Stimulated activated CD8-positive, alpha-beta memory T cell treated with anti-CD3 and anti-CD28 coated beads, Interleukin-4, amount 100 ng/mL, for 4 hours (primary cell): ENCODE measurements at regions not wholly inside any gene's neighbourhood (a gene's known extent, or its start where the extent isn't known, plus 50 kb on each side); places are given as distances from the start of the nearest gene placed in this dataset.

Experiments used
- DNase-seq, 2 donors: peaks; one replicate each; pipeline ENCODE4 v3.0.0-alpha.2; 2020; ENCODE audit warnings: low read depth in 2 of 2, low spot score in 1 of 2

DNA sequence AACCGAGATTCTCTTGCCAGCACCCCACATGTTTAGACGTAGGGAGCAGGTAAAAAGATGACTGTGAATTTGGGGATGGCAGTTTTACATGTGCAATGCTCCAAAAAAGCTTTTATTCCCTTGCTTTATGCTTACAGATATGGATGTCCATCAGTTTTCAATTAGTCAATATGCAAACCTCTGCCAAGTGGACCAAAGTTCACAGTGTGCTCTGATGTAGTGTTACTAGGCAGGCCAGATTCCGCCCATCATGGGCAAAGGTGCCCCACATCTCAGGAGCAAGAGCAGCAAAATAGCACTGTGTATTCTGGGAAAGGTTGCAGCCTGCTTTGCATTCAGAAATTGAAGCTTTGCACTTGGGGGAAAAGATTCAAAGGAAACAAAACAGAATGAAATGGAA lies 329.7 kb upstream of the ZEB2 start:
- DNase-seq = no peak

GRCh38 chr2:144848423-144848822 lies 328.5 kb upstream of the ZEB2 start:
- DNase-seq = no peak

- no peak for DNase-seq
These were observed 327.6 kb upstream of the ZEB2 start for GRCh38 chr2:144847347-144848080.

GRCh38 chr2:144836635-144837350 lies 316.9 kb upstream of the ZEB2 start:
- DNase-seq = no peak

- no peak for DNase-seq
These were observed 315.9 kb upstream of the ZEB2 start for GRCh38 chr2:144835634-144836350.

- DNase-seq = no peak
These were observed 315.2 kb upstream of the ZEB2 start for GRCh38 chr2:144834998-144835633.

- no peak for DNase-seq
These were observed 314.4 kb upstream of the ZEB2 start for GRCh38 chr2:144834363-144834762.

DNA sequence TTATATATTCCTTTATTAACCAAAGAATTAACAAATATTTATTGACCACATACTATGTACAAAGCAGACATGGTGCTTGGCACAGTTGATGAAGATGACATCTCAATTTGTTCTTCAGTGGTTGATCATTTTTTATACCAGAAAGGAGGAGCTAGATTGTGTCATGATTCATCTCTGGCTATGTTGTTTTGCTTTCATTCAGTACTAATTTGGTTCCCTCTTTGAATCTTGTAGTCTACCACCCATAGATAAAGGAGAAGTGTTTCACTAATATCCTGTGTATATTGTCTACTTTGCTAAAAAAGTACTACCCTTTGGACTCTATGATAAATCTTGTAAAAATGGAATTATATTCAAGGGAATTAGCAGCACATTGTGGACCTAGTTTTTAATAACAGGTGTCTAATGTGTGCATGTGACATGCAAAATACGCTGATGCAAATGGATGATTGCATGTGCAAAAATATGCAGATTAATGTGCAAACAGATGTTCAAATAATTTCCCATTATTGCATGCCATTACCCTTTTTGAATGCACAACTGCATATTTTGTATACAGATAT lies 313.2 kb upstream of the ZEB2 start:
- no peak for DNase-seq

DNA sequence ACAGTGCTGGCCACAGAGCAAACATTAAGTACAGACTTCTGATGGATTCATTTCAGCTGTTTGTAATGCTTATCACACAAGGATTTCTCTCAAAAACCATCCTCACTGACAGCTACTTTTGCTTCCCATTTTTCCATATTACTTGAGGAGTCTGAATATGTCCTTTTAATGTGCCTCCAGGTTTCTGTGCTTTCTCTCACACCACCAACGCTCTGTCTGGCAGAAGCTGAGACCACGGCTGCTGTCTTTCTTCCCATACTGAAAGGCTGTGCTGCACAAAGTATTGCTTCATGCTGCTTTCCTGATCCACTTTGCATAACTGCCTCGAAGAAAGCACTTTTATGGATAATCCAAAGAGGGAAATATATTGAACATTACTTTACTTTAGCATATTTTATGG lies 312.1 kb upstream of the ZEB2 start:
- no peak for DNase-seq

DNA sequence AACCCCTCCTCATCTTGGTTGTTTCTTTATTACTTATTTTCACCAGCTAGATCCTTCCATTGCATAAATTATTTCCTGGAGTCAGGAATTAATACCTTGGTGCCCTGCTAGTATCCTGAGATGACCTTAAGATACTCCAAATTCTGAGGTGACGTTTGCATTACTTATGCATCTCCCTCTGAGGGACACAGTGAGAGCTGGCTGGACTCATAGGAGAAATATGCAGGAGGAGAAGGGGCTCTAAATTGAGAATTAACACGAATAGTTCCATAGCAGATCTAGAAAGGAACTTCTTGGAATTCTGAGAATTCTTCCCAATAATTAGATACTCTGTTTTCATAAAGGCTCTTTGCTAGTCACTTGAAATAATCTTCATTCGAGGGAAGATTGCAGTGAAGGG lies 310.6 kb upstream of the ZEB2 start:
- no peak for DNase-seq

DNA sequence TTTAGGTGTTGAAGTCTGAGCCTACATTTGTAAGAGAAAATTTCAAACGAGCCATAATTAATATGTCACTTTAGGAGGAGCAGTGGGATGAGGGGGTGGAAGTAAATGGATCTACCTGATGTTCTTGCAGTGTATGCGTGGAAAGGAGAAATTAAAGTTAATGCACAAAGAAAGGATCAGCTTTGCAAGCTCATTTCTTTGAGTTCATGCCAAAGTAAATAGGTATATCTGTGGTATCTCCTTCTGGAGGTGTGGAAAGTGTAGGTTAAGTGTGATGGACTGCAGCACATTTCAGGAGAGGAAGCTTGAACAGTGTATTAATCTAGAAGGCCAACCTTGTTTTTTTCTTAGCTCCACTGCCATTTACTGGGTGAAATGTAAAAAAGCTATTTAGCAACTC lies 307.5 kb upstream of the ZEB2 start:
- no peak for DNase-seq

GRCh38 chr2:144826105-144826504 lies 306.2 kb upstream of the ZEB2 start:
- DNase-seq = no peak

DNA sequence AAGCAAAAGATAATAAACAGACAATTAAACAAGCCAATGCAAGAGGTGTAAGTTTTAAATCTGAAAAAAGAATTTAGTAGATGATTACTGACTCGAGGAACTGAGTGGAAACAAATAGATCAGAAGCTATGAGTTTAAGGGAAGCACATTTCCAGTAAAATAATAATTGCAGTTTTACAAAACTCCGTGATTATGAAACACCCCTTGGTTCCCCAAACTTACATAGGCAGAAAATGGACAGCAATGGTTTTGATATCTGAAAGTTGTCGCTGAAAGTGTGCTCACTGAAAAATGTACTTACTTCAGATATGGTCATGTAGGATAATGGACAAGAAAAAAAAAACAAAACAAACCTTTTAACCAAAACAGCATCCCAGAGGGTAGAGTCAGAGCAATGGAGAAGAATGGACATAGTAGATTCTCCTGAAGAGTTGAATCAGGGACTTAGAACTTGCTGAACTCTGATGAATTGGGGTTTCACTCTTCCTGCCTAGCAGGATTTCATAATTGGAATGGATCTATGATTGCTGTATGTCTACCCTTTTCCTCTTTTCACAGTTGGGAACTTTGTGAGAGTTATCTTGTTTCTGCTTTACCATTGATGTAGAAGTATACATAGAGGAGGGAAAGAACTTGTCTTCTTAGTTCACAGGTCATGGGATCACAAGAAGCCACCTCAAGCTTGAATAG lies 305.6 kb upstream of the ZEB2 start:
- DNase-seq = no peak

- no peak for DNase-seq
These were observed 304.6 kb upstream of the ZEB2 start for GRCh38 chr2:144824306-144825080.

DNA sequence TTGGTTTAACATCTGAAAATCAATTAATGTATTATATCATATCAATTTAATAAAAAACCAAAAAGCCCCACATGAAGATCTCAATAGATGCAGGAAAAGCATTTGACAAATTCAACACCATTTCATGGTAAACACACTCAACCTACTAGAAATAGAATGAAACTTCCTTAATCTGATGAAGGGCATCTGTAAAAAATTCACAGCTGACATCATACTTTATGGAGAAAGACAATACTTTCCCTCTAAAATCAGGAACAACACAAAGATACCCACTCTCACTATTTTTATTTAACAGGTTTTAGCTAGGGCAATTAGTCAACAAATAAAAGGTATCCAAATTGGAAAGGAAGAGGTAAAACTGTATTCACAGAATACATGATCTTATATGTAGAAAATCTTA lies 303.0 kb upstream of the ZEB2 start:
- DNase-seq = no peak

DNA sequence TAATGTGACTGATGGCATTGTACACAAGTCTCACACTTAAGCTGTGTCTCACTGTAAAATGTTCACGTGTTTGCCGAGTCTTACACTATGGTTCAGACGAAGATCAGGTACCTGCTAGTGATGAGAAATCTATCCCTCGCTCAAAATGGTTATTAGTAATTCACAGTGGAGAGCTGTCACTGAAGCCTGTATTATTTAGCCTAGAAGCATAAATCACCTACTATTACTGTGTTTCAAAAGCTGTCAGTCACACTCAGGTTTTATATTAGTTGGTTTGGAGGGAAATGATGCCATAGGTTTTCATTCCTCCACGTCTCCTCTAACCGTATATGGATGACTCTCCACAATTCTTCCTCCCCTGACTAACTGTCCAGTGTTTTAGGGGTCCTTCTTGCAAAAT lies 292.4 kb upstream of the ZEB2 start:
- DNase-seq = no peak

GRCh38 chr2:144801766-144802165 lies 281.8 kb upstream of the ZEB2 start:
- no peak for DNase-seq

DNA sequence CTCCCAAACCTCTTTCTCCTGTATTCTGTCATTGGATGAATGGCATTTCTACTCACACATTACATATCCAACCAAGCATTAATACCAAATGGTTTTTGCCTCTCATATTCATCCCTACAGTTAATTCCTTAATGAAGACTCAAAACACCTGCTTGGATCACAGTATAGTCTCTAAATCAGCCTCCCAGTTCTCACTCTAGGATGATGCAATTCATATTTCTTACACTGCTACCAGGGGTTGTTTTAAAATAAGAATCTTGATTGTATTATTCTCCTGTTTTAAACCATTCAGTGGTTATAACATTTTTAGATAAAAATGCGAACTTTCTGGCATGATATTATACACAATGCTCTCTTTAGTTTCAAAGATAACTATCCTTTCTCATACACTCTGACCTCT lies 281.4 kb upstream of the ZEB2 start:
- DNase-seq = no peak

DNA sequence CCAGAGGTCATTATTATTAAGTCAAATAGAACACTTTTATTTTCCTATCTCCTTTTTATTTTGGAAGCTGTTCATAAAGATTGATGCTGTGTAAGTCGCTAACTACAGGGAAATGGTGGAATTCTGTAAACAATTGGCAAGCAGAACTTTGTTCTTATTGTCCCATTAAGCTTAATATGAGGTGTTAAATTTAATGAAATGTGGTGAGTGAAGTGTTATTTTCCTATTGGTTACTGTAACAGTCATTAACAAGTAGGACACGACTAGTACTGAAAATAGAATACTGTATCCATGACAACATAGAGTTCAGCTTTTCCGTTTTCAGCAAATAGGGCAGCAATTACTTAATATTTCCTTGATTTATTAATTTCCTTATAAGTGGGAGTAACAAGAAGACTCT lies 279.1 kb upstream of the ZEB2 start:
- DNase-seq = no peak

GRCh38 chr2:144798034-144798433 lies 278.1 kb upstream of the ZEB2 start:
- DNase-seq = no peak
